Ishikawa (cell line): ENCODE measurements at regions not wholly inside any gene's neighbourhood (a gene's known extent, or its start where the extent isn't known, plus 50 kb on each side); places are given as distances from the start of the nearest gene placed in this dataset.

Experiments used
- CEBPB ChIP-seq: IDR thresholded peaks from 2 replicates; pipeline ENCODE4 v1.6.1; 2012
- CREB1 ChIP-seq: IDR thresholded peaks from 2 replicates; pipeline ENCODE4 v1.6.1; 2012; ENCODE audit warnings: low read depth
- EGR1 ChIP-seq: IDR thresholded peaks from 2 replicates; pipeline ENCODE4 v1.6.1; 2012
- EP300 ChIP-seq: IDR thresholded peaks from 2 replicates; pipeline ENCODE4 v1.6.1; 2012; ENCODE audit warnings: borderline replicate concordance
- FOXM1 ChIP-seq: IDR thresholded peaks from 2 replicates; pipeline ENCODE4 v1.6.1; 2012; ENCODE audit warnings: low read depth, borderline replicate concordance
- NFIC ChIP-seq: IDR thresholded peaks from 2 replicates; pipeline ENCODE4 v1.6.1; 2012
- RAD21 ChIP-seq: IDR thresholded peaks from 2 replicates; pipeline ENCODE4 v1.6.1; 2012; ENCODE audit warnings: low read depth
- TAF1 ChIP-seq: IDR thresholded peaks from 2 replicates; pipeline ENCODE4 v1.6.1; 2012; ENCODE audit warnings: low read depth, mild to moderate bottlenecking
- TCF12 ChIP-seq: IDR thresholded peaks from 2 replicates; pipeline ENCODE4 v1.6.1; 2012; ENCODE audit warnings: low read depth
- TEAD4 ChIP-seq: IDR thresholded peaks from 2 replicates; pipeline ENCODE4 v1.6.1; 2012
- YY1 ChIP-seq: IDR thresholded peaks from 2 replicates; pipeline ENCODE4 v1.6.1; 2012; ENCODE audit warnings: low read depth
- ZBTB7A ChIP-seq: IDR thresholded peaks from 2 replicates; pipeline ENCODE4 v1.6.1; 2012; ENCODE audit warnings: low read depth
- TF ChIP-seq, protein P1 (sequence below): IDR thresholded peaks from 2 replicates; pipeline ENCODE4 v1.6.1; 2012
- TF ChIP-seq, protein P2 (sequence below): IDR thresholded peaks from 2 replicates; pipeline ENCODE4 v1.6.1; 2012
- TF ChIP-seq, protein P3 (sequence below): IDR thresholded peaks from 2 replicates; pipeline ENCODE4 v1.6.1; 2012; ENCODE audit warnings: low read depth, mild to moderate bottlenecking

DNA sequence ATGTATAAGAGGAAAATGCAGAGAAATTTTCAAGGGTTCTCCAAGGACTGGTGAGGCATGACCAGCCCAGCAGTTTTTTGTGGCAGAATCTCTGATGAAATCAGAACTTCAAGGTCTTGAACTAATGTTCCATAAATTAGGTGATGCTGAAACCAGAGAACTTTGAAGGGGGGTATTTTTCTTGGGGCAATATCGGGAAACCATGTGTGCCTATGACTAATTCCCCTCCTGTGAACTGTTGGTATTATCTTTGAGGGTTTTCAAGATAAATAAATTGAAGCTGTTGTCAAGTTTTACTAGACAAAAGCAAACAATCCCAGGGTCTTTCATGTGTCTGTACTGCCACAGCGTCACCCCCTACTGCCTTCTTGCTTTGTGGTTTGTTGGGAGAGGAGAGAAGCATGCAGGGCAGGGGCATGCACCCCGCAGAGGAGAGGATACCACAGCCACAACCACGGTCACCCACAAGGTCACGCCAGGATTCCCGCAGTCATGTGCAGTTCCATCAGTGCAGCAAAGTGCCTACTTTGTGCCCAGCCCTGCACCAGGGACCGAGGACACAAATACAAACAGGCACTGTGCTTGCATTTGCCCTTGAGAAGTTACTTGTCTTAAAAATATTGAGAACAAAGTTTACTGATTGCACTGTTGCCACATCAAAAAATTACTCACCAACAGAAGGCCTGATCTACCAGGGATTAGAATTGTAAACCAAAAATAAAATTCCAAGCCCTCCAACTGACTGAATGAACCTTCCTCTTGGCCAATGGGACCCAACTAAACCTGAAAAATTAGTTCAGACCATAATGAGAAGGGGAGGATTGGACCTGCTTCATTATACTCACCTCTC, 413.3 kb upstream of the TRIB2 start:
- TF ChIP-seq TAF1: no peak
- no peak for TF ChIP-seq EGR1
- TF ChIP-seq, protein P1, sequence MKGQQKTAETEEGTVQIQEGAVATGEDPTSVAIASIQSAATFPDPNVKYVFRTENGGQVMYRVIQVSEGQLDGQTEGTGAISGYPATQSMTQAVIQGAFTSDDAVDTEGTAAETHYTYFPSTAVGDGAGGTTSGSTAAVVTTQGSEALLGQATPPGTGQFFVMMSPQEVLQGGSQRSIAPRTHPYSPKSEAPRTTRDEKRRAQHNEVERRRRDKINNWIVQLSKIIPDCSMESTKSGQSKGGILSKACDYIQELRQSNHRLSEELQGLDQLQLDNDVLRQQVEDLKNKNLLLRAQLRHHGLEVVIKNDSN: no peak
- no peak for TF ChIP-seq FOXM1
- TF ChIP-seq, protein P2, sequence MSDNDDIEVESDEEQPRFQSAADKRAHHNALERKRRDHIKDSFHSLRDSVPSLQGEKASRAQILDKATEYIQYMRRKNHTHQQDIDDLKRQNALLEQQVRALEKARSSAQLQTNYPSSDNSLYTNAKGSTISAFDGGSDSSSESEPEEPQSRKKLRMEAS: no peak
- no peak for TF ChIP-seq RAD21

DNA sequence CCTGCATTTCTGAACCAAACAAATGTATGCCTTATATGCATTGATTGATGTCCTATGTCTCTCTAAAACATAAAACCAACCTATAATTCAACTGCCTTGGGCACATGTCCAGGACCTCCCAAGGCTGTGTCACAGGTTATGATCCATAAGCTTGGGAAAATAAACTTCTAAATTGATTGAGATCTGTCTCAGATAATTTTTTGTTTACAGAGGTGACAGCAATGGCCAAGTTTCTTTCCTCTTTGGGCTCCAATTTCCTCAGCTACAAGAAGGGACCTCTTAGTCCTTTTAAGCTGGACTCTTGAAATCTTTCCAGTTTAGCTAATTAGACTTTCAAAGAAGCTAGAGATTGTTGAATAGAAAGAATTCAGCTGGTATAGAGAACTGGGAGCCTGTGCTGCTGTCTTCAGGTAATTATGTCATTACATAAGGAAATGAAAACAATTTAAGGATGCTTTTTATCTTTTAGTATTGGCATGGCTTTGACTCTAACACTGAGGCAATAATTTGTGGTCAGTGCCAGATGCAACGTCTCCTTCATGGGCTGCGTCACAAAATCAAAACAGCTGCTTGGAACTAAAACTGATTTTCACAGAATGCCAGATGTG, 412.1 kb upstream of the TRIB2 start:
- no peak for TF ChIP-seq YY1
- TF ChIP-seq TAF1: no peak
- no peak for TF ChIP-seq TEAD4
- TF ChIP-seq CREB1: no peak

DNA sequence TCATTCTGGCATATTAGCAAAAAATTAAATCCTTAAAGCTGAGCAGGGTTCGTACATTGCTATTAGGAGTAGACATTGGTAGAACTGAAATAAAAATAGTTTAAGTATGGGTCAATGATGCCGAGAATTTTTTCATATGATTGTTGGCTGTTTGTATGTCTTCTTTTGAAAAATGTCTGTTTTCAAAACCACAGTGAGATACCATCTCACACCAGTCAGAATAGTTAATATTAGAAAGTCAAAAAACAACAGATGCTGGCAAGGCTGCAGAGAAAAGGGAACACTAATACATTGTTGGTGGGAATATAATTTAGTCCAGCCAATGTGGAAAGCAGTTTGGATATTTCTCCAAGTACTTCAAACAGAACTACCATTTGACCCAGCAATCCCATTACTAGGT, 410.8 kb upstream of the TRIB2 start:
- TF ChIP-seq, protein P1: no peak
- TF ChIP-seq RAD21: no peak
- no peak for TF ChIP-seq CREB1
- no peak for TF ChIP-seq TCF12
- no peak for TF ChIP-seq EGR1
- TF ChIP-seq NFIC: no peak
- TF ChIP-seq, protein P3, sequence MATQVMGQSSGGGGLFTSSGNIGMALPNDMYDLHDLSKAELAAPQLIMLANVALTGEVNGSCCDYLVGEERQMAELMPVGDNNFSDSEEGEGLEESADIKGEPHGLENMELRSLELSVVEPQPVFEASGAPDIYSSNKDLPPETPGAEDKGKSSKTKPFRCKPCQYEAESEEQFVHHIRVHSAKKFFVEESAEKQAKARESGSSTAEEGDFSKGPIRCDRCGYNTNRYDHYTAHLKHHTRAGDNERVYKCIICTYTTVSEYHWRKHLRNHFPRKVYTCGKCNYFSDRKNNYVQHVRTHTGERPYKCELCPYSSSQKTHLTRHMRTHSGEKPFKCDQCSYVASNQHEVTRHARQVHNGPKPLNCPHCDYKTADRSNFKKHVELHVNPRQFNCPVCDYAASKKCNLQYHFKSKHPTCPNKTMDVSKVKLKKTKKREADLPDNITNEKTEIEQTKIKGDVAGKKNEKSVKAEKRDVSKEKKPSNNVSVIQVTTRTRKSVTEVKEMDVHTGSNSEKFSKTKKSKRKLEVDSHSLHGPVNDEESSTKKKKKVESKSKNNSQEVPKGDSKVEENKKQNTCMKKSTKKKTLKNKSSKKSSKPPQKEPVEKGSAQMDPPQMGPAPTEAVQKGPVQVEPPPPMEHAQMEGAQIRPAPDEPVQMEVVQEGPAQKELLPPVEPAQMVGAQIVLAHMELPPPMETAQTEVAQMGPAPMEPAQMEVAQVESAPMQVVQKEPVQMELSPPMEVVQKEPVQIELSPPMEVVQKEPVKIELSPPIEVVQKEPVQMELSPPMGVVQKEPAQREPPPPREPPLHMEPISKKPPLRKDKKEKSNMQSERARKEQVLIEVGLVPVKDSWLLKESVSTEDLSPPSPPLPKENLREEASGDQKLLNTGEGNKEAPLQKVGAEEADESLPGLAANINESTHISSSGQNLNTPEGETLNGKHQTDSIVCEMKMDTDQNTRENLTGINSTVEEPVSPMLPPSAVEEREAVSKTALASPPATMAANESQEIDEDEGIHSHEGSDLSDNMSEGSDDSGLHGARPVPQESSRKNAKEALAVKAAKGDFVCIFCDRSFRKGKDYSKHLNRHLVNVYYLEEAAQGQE: no peak
- no peak for TF ChIP-seq FOXM1
- TF ChIP-seq EP300: no peak
- no peak for TF ChIP-seq ZBTB7A
- TF ChIP-seq TEAD4: no peak
- TF ChIP-seq CEBPB: no peak
- no peak for TF ChIP-seq TAF1
- TF ChIP-seq, protein P2: no peak
- no peak for TF ChIP-seq YY1

DNA sequence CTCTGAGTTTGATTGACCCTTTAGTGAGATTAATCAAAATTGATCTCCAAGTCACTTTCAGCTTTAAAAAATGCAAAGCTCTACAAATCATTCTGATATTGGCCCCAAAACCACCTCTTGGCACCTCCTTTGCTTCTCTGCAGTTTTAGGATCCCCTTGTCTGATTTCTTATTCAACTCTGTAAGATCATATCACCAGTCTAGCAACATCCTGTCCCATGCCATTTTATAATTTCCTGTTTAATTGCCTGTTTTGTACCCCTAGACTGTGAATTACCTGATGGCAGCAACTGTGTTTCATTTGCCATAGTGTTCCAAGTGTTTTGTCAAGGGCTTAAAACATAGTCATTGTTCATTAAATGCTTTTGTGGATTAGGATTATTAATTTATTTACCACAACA, 406.3 kb upstream of the TRIB2 start:
- TF ChIP-seq YY1 (no peak), CREB1 (no peak), TEAD4 (no peak), ZBTB7A (no peak), EP300 (no peak), RAD21 (no peak), EGR1 (no peak), CEBPB (no peak), TAF1 (no peak)
- TF ChIP-seq, protein P1: no peak
- TF ChIP-seq, protein P2: no peak
- TF ChIP-seq, protein P3: no peak

DNA sequence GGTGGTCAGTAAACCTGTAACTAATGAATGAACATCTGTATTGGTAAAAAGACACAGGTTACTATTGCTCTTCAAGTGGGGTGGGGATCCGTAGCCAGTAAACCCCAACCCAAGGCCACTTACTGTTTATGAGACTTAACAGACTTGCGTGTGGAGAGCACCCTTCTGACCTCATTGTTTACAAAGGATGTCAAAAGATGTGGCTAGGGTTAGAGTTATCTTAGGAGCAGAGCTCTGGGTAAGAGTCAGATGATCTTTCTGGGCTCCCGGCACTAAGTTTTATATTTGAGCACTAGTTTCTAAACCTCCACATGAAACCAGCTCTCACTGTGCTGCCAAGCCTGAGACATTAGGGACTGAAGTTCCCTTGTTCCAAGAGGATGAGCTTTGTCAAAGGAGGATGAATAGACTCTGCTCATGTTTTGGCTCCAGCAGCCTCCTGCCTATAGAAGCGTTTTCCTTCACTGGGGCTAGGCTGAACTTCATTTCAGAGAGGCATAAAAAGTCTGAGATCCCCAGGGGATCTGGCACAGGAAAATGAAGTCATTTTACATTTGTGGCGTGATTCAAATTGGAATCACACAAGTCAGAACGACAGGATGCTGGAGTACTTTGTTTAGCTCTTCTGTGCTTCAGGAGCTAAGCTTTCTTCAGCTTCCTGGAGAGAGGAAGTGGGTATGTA, 403.1 kb upstream of the TRIB2 start:
- no peak for TF ChIP-seq EGR1
- TF ChIP-seq, protein P1: no peak
- no peak for TF ChIP-seq NFIC
- TF ChIP-seq YY1: no peak
- TF ChIP-seq TAF1: no peak
